Inflammatory macrophage (primary cell): ENCODE measurements at regions not wholly inside any gene's neighbourhood (a gene's known extent, or its start where the extent isn't known, plus 50 kb on each side); places are given as distances from the start of the nearest gene placed in this dataset.

Source experiments
- DNase-seq, 2 donors: peaks; one replicate each; pipeline ENCODE4 v3.0.0-alpha.2; 2020 to 2022

DNA sequence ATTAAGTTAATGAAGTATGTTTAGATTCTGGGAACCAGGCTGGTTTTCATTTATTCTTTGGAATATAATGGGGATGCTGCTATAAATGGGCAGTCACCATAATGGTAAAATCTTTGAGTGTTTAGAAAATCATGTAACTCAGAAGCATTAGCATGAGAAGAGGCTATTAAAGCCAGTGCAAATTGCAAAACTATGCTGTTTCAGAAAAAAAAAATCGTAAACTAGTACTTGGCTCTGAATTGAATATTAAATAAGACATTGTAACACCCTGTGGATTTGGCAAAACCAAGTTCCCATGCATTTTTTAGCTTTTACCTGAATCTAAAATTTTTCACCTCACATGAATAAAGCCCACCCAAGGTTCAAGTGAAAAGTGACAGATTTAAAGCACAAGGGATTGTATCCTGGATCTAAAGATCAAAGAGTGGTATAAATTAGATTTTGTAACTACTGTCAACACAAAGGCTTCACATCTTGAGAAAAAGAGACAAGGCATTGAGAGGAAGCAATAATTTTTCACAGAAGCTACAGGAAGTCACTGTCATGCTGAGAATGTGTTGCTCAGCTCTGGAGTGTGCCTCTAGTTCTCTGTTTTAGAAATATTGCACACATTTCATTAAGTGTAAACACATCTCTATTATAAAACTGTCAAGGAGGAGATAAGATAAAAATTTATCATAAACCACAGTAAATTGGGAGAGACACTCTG is 142.2 kb downstream of the ABCA8 start:
- DNase-seq, result peak; percentile 51 to 64

DNA sequence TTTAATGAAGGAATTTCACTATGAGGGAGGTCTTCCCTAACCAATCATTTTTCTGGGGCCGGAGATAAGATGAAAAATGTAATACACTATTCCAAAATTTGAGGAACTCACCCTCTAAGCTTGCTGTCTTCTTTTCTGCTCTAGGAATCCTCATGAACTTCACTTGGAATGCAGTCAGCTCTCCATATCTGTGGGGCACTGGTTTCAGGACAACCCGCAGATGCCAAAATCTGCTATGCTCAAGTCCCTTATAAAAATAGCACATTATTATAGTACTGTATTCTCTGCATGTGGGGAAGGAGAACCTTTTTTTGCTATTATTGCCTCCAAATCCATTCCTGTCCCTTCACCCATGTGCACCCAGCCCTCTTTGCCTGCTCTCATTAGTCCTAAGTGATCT is 146.0 kb downstream of the ABCA8 start:
- DNase-seq, result no peak

DNA sequence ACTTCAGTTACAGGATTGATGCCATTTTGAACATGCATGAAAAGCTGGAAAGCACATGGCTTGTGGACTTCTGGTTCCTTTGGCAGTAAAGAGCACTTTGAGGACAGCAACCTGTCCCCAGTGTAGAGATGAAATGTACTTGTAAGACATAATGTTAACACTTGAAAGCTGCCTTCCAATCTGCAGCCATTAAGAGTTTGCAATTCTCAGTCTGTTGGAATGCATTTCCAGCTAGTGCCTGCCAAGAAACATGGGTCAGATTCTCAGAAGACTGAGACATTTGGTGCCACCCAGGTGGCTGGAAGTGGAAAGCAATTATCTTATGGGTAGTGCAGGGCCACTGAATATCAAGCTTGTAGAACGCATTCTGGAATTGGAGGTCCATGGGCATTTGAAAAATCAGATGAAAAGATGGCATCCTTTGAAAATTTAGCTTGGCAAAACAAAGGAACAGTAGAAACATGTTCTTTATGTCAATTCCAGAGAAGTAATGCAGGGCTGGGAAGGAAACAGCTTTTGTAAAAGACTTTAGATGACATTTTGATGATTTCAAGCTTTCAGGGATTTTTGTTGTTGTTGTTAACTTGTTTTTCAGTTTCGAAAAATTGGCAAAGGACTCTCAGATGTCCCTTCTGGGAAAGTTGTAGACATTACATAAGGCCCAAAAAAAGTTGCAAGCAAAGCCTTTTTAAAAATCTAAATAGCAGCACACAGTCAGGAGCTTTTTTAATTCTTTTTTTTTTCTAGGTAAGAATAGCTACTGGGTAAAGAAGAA is 147.0 kb downstream of the ABCA8 start:
- DNase-seq, result no peak

DNA sequence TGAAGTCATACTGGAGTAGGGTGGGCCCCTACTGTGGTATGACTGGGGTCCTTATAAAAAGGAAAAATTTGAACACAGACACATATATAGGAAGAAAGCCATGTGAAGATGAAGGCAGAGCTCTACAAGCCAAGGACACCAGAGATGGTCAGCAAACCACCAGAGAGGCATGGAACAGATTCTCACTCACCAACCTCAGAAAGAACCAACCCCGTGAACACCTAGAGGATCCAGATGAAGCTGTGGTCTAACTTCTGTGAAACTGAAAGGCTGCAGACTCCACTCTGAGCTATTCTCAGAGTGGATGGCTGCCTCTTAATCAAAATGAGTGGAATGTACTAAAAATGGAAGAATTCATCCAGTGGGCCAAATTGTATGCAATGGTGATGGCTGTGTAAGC is 149.6 kb downstream of the ABCA8 start:
- no peak for DNase-seq

DNA sequence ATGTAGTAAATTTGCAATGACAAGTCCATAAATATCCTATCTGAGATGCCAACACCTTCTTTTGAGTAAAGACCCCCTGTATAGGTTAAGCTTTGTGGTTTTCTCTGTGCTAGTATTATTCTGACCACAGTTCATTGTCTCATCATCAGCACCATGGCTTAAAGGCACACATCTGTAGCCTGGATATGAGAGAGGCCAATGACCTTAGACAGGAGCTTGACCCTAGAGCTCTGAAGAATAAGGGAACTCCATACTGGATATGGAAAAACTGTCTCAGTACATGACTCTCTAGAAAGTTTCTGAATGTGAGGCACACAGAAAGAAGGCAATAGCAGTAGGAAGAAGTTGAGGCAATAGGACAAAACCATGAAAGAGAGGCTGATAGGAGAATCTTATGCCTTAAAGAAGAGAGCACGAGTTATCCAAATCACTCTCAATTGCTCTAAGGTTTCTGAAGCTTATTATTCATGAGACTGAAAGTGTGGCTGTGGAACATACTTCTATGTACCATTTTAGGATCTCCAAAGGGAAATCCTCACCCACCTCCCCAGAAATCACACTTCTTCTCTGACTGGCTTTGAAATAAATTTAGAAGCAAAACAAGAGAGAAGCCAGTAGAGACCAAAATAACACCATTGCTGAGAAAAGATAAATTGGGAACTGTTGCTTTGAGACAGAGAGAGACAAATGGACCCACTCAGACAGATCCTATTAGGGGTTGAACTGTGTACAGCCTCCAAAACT is 150.2 kb downstream of the ABCA8 start:
- no peak for DNase-seq

DNA sequence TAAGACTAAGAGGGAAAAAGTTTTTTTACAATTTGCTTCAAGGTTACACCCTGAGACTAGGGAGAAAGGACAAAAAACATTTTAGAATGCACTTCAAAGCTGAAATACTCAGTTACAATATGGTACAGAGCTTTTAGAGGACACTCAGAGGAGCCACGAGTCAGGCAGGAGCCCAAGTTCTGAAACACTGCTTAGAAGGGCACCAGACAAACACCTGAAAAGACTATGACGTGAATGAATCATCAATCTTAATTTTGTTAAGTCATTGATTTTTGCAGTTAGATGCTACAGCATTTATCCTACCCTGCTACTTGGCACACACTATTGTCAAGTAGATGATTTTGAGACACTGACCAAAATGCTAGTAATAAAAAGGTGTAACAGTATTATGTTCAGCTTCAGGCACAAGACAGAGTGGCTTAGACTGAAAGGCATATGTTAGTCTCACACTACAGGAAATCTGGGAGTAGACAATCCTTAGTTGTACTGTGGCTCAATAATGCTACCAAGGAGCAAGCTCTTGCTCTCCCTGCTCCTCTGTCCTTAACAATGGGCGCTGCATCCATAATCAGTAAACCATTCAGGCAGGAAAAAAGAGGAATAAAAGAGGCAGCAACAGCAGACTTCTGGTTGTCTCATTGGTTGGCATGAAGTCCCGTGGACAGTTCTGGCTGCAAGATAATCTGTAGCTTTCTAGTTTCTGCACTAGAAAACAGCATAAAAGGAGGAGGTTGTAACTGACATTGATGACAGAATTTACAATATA is 151.8 kb downstream of the ABCA8 start:
- no peak for DNase-seq

DNA sequence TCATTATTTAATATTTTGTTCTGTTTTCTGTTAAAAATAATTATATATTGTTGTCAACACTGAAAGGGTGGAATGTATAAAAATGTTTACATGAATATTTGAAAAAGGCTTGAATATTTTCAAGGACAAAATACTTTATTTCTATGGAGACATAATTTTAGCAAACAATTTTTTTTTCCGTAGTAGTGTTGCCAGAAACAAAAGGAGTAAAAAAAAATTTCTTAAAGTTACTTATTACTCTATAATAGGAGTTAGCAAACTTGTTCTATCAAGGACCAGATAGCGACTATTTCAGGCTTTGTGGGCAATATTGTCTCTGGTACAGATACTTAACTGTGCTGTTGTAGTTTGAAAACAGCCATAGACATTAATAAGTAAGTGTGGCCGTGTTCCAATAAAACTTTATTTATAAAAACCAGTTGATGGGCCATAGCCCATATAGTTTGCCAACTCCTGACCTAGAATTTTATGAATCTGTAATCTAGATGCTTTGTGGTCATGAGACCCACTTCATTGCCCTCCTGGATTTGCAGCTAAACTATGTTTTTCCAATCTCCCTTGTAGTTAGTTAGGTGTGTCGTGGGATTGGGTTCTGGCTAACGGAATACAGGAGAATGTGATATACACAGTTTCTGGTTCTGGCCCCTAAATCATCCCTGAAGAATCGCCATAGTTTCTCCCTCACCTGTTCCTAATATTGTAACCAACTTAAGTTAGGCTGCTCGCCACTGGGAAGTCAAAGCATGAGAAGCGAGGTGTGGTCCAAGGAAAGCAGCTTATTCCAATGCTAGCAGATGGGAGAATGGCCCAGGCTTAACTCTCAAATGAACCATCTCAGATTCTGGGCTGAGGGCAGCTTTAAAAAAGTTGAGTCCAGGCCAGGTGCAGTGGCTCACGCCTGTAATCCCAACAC is 153.6 kb downstream of the ABCA8 start:
- DNase-seq, result no peak

DNA sequence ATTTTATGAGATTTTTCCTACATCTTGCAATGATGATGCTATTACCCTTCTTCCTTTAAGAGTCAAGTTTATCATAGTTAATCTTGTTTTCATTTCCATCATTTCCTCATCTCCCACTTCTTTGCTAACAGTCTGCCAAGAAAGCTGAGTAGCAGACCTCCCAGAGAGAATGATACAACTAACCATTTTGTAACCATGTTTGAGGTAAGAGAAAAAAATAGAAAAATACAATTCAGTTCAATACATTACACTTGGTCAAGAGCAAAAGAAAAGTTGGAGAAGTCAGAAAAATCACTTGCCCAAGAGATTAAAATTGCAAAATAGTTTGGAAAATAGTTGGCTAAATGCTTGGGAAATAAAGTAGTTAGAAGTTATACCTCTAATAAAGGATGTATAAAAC is 154.4 kb downstream of the ABCA8 start:
- no peak for DNase-seq

DNA sequence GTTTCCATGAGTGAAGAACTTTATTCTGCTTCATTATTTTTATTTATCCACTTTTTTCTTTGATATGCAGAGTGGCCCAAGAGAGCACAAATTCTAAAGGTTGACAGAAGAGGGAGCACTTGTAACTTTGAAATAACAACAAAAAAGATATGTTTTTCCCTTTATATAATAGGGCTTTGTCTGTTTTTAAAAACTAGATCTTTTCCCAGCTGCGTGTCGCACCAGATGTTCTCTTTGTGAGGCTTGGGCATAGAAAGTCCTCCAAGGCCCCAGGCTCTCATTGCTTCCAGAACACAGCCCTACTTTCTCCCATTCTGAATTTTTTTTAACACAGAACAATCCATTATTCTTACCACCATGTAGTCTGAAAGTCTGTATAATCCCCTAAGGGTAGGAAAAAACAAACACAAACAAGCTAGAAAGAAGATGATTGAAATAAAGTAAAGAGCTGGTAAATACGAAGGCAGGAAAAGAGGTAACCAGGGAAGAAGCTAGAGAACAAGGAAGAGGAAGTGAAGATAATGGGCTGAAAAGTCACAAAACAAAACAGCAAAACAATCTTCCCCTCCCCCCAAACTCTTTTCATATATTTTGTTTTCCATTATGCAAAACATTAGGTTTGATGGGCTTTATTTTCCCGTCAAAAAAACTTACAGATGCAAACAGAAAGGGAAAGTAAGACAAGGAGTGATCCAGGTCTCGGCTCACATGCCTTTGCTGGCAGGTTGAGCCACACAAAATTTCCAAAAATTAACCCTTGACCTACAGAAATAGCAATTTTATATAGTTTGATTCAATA is 160.4 kb downstream of the ABCA8 start:
- peak; percentile 11 to 43 for DNase-seq

DNA sequence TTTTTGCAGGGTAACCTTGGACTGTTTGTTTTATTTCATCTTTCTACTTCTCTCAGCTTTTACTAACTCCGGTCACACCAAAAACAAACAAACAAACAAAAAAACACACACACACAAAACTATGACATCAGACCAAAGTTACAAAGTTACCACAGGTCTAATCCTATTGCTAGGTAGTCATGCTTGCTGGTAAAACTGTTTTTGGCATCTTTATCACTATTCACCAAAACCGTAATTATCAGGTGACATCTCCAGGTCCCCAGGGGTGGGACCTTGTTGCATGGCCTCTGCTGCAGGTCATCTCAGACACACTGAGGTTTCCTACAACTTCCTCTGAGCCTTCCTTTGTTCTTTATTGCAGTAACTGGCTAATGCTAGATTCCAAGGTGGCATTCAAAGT is 162.3 kb downstream of the ABCA8 start:
- DNase-seq, result no peak

DNA sequence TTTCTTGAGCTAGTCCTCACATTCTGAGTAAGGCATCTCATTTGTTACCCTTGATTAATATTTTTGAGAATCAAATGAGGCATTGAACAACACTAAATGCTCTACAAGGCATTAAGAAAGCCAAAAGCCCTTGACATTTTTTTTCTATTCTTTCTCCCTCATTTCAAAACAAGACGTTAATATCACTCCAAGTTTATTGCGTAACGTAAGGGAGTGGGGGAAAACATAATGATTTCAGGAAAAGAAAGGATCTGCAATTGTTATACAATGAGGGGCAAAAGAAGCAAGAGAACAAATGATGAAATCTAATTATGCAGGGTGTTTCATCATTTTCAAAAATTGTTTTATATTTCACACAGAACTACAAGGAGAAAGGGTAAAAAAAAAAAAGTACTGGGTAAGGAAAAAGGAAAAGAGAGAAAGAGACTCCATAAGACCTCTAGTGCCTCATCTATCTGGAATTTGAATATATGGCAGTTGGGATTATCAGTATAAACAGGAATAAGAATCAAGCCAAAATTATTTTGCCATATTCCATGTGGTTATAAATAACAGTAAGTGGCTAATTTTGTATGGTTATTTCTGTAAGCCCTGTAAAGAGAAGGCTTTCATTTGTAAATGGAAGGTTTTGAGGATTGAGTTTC is 163.0 kb downstream of the ABCA8 start:
- no peak for DNase-seq

DNA sequence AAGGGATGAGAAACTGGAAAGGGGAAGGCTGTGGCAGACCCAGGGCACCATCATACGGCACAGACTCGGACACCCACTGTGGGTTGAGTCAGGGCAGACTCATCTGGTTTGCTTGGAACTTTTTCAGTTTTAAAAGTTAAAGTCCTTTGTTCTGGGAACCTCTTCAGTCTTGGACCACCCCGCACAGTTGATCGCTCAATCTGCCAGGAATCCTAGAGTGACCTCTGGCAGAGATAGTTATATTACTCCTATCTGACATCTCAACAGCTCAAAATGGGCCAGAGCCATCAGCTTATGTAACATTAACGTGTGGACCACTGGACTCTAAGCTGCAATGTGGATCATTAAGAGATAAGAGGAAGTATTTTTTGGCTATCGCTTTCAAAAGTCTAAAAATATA is 164.3 kb downstream of the ABCA8 start:
- no peak for DNase-seq

DNA sequence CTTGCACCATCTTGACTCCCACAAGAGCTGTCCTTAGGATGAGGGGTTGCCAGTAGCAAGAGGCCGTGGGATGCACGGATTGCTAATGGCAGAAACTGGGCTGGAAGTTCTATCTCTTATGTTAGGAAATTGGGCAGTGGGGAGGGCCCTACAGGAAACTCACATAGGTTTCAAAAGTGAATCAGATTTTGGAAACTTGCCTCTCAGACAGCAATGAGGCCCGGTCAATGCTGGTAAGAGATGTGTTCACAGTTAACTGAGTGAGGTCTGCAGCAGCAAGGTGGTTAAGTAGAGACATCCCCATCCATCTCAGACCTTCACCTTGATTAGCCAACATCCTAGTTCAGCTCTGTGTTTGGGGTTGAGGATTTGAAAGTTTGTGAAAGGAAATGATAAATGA is 164.7 kb downstream of the ABCA8 start:
- no peak for DNase-seq

DNA sequence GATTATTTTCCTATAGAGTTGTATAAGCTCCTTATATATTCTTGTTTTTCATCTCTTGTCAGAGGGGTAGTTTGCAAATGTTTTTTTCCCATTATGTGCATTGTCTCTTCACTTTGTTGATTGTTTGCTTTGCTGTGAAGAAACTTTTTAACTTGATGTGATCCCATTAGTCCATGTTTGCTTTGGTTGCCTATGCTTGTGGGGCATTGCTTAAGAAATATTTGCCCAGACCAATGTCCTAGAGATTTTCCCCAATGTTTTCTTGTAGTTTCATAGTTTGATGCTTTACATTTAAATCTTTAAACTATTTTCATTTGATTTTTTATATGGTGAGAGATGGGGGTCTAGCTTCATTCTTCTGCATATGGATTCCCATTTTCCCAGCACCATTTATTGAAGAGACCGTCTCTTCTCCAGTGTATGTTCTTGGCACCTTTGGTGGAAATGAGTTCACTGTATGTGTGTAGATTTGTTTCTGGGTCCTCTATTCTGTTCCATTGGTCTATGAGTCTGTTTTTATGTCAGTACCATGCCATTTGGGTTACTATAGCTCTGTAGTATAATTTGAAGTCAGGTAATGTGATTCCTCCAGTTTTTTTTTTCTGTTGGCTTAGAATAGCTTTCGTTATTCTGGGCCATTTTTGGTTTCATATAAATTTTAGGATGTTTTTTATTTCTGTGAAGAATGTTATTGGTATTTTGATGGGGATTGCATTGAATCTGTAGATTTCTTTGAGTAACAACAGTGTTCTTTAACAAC is 165.8 kb downstream of the ABCA8 start:
- no peak for DNase-seq

DNA sequence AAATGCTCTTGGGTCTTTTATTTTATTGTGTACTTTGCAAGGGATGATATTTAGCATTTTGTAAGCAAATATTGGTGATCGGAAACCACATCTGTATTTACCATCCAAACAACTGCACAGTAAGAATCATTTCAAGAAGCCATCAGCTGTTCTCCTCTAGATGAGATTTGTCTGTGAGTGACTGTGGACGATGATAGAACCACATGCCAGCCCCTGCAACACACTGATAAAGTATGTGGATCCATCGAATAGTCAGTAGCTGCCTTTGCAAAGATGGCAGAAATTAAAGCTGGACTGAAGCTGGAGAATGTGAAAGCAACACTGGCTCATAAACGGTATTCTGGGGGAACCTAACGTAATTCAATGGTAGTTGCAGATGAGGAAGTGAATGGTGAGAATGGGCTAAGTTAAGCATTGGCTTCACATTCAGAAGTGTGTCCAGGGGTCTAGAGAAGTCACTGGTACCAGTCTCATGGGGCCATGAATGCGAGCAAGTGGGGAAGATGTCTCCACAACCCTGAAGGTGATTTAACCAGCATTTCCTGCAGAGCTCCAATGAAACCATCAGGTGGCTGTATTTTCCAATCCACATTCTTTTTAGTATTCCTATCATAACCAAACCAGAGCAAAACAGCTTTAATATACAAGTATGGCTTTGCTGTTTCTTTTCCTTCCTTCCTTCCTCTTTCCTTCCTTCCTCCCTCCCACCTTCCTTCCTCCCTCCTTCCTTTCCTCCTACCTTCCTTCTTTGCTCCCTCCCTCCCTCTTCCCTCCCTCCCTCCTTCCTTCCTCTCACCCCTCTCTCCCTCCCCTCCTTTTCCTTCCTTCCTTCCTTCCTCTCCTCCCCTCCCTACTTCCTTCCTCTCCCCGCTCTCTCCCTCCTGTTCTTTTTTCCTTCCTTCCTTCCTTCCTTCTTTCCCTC is 169.4 kb downstream of the ABCA8 start:
- no peak for DNase-seq

DNA sequence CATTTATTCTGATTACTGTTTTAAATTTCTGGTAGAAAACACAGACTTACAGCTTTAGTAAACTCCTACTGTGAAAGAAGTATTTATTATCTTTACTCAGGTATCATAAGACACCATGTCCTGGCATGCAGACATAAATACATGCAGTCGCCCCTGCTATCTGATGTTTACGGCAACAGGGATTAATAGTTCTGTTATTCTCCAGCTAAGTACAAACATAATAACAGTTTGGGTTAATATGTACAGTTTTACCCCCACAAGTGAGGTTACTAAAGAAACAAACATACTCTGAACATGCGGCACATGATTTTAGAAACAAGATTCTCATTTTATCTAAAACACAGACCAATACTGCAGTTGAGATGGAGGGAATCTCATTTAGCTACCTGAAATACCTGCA is 170.8 kb downstream of the ABCA8 start:
- DNase-seq, result no peak

DNA sequence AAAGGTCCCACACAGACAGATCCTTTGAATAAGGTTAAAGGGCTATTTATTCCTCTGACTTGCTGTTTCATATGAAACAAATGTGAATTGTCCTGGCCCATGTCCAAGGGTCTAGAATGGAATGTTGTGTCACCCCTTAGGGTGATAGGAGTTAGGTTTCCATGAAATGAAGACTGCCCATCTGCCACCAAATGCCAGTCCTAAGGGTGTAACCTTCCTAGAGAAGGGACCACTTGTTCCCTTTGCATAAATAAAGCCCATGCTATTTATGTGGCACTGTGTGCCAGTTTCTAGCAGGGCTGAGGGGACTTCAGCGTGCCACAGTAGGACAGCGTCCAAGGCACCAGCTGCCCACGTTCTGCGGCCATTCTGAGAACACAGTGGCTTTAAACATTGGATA is 171.3 kb downstream of the ABCA8 start:
- DNase-seq, result no peak

DNA sequence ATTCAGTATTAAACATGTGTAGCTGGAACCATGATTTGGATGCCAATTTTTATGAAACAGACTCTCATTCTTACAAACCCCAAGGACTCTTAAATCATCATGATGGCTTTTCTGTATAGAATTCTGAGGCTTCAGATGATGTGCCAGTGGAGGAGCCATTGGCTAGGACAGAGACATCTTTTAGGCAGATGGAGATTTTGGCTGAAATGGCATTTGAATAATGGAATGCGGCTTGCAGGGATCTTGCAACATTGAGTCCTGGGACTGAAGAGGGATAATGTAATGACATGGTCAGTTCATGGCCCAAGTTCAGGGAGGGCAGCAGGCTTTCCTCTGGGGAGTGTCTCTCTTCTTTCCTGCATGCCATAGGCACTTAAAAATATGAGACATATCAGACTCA is 172.4 kb downstream of the ABCA8 start:
- DNase-seq, result no peak

DNA sequence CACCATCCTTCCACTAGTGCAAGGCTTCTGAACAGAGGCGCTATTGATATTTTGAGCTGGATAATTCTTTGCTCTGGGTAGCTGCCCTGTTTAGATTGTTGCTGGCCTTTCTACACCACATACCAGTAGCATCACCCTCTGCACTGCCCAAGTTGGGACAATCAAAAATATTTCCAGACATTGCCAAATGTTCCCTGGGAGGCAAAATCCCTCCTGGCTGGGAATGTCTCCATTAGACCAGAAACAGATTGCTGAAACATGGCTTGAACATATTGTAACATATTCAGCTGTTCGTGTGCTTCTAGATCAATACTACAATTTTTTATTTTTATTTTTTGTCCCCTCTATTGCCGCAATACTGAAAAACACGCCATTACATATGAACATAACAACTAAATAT is 174.6 kb downstream of the ABCA8 start:
- DNase-seq, result no peak
